ENCODE measurements at regions not wholly inside any gene's neighbourhood (a gene's known extent, or its start where the extent isn't known, plus 50 kb on each side); places are given as distances from the start of the nearest gene placed in this dataset.

DNA sequence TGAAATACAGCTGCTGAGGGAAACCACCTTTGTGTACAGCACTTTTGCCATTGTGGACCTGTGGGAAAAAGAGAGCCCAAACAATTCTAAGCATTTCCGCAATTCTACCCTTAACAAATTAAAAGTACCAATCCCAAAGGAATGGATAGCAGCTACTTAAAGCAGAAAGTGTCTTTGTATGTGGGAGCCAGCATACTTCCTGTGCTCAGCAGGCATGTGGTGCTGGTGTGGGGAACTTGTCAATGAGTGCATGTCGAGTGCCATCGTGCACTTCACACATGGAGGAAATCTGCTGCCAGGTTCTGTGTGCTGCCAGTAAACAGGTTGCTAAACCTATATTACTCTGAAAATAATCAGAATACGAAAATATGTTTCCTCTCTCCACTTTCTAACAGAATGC lies 399.0 kb downstream of the LRRC70 start:
- H3K4me3 ChIP-seq, result no peak overlapping the region
- no peaks in the 10 kb centered on the region for H3K27me3 ChIP-seq
- 50 to 57% methylated on average over 4 of the region's 4 CpGs for WGBS, 2 donors
- ATAC-seq (no peak), DNase-seq (no peak), FAIRE-seq (no peak)
- no peak overlapping the region for H3K27ac ChIP-seq
- no peaks in the 10 kb centered on the region for H3K36me3 ChIP-seq
- no peaks in the 10 kb centered on the region for H3K9me3 ChIP-seq
- intact Hi-C loops (cut with DNase I), result no loop called here
- no peaks in the 10 kb centered on the region for H3K4me1 ChIP-seq
- TF ChIP-seq, protein P1, sequence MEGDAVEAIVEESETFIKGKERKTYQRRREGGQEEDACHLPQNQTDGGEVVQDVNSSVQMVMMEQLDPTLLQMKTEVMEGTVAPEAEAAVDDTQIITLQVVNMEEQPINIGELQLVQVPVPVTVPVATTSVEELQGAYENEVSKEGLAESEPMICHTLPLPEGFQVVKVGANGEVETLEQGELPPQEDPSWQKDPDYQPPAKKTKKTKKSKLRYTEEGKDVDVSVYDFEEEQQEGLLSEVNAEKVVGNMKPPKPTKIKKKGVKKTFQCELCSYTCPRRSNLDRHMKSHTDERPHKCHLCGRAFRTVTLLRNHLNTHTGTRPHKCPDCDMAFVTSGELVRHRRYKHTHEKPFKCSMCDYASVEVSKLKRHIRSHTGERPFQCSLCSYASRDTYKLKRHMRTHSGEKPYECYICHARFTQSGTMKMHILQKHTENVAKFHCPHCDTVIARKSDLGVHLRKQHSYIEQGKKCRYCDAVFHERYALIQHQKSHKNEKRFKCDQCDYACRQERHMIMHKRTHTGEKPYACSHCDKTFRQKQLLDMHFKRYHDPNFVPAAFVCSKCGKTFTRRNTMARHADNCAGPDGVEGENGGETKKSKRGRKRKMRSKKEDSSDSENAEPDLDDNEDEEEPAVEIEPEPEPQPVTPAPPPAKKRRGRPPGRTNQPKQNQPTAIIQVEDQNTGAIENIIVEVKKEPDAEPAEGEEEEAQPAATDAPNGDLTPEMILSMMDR (IDR thresholded peaks at IDR 0.05), result no peak

DNA sequence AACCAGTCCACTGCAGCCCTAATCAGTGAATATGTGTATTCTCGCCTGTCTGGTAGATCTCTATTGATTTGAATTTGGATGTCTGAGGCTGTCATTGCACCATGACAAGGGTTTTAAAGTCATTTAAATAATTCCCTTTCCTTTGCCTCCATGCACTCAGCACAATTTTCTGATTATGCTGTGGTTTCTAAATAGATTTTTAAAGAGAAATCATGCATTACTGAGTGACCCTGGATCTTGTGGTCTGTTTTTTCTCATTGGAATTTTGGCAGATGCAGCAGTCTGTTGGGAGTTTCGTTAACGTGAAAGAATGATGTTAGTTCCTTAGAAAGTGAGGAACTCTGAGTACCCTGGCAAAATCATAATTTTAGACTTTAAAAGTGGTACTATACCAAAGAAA lies 396.0 kb downstream of the LRRC70 start:
- Histone ChIP-seq H3K27me3 (no peaks in the 10 kb centered on the region), H3K9me3 (no peaks in the 10 kb centered on the region), H3K4me1 (no peaks in the 10 kb centered on the region), H3K27ac (no peak overlapping the region), H3K36me3 (no peaks in the 10 kb centered on the region), H3K4me3 (no peak overlapping the region)
- 43 to 56% methylated on average over 3 of the region's 3 CpGs for WGBS, 2 donors
- no peak for DNase-seq
- TF ChIP-seq, protein P1 (IDR thresholded peaks at IDR 0.05), result no peak
- no peak for ATAC-seq
- no peak for FAIRE-seq
- intact Hi-C loops (cut with DNase I), result no loop called here

DNA sequence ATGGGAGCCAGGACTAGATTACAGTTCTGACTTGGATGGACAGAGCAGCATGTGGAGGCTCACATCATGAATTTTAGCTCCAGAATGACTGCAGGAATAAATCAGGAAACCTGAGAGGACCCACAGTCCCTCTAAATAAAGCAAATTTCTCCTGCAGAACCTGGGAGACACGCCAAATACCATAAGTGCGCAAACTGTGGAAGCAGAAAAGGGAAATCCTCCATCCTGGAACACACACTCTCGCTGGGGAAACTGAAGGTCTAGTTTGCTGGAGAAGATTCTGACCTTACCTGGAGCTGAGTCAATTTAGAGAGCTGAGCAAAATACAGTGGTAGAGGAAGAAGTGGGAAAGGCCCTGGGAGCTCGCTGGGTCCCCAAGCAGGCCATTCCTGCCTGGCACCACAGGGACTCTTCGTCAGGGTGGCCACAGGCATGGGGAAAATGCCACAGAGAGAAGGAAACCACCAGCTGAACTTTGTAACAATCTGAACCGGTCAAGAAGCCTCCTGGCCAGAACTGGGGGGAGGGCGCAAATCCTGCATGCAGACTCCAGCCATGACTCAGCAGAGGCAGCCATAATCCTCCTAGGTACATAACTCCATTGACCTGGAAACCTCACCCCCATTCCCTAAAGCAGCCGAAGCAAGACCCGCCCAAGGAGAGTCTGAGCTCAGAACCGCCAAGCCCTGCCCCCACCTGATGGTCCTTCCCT lies 390.9 kb downstream of the LRRC70 start:
- DNase-seq (no peak), ATAC-seq (no peak), FAIRE-seq (no peak)
- TF ChIP-seq, protein P1 (IDR thresholded peaks at IDR 0.05), result no peak
- H3K4me3 ChIP-seq, result no peak overlapping the region
- no peaks in the 10 kb centered on the region for H3K4me1 ChIP-seq
- 81 to 85% methylated on average over 10 of the region's 10 CpGs for WGBS, 2 donors
- no peaks in the 10 kb centered on the region for H3K36me3 ChIP-seq
- H3K27ac ChIP-seq, result no peak overlapping the region
- intact Hi-C loops (cut with DNase I), result no loop called here
- H3K27me3 ChIP-seq, result no peaks in the 10 kb centered on the region
- no peaks in the 10 kb centered on the region for H3K9me3 ChIP-seq

DNA sequence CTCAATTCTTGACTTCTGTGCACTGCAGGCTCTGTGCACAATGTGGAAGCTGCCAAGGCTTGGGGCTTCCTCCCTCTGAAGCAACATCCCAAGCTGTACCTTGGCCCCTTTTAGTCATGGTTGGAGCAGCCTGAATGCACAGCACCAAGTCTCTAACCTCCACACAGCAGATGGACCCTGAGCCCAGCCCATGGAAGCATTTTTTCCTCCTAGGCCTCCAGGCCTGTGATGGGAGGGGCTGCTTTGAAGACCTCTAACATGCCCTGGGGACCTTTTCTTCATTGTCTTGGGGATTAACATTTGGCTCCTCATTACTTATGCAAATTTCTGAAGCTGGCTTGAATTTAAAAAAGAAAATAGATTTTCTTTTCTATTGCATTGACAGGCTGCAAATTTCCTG lies 385.8 kb downstream of the LRRC70 start:
- no peaks in the 10 kb centered on the region for H3K27me3 ChIP-seq
- no peak for DNase-seq
- H3K27ac ChIP-seq, result no peak overlapping the region
- H3K9me3 ChIP-seq, result no peaks in the 10 kb centered on the region
- FAIRE-seq, result no peak
- ATAC-seq, result no peak
- TF ChIP-seq, protein P1 (IDR thresholded peaks at IDR 0.05), result no peak
- intact Hi-C loops (cut with DNase I), result no loop called here
- no peak overlapping the region for H3K4me3 ChIP-seq
- H3K36me3 ChIP-seq, result no peaks in the 10 kb centered on the region
- no peaks in the 10 kb centered on the region for H3K4me1 ChIP-seq

DNA sequence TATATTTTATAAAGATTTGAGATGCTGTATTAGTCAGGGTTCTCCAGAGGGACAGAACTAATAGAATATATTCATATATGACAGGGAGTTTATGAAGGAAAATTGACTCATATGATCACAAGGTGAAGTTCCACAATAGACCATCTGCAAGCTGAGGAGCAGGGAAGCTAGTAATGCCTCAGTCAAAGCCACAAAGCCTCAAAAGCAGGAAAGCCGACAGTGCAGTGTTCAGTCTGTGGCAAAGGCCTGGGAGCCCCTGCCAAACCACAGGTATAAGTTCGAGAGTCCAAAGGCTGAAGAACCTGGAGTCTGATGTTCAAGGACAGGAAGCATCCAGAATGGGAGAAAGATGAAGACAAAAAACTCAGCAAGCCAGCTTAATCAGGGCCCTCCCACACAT lies 382.2 kb downstream of the LRRC70 start:
- H3K36me3 ChIP-seq, result no peaks in the 10 kb centered on the region
- TF ChIP-seq, protein P1 (IDR thresholded peaks at IDR 0.05), result no peak

More for the DNA sequence above, 382.2 kb downstream of the LRRC70 start:
- DNase-seq (no peak), FAIRE-seq (no peak), ATAC-seq (no peak)
- H3K27me3 ChIP-seq, result no peaks in the 10 kb centered on the region
- 56 to 67% methylated on average over 2 of the region's 2 CpGs for WGBS, 2 donors
- intact Hi-C loops (cut with DNase I), result no loop called here
- H3K27ac ChIP-seq, result no peak overlapping the region
- no peaks in the 10 kb centered on the region for H3K9me3 ChIP-seq
- H3K4me1 ChIP-seq, result no peaks in the 10 kb centered on the region
- no peak overlapping the region for H3K4me3 ChIP-seq

Measured in pancreas (tissue), 10 donors.